ENCODE measurements at regions not wholly inside any gene's neighbourhood (a gene's known extent, or its start where the extent isn't known, plus 50 kb on each side); places are given as distances from the start of the nearest gene placed in this dataset.

DNA sequence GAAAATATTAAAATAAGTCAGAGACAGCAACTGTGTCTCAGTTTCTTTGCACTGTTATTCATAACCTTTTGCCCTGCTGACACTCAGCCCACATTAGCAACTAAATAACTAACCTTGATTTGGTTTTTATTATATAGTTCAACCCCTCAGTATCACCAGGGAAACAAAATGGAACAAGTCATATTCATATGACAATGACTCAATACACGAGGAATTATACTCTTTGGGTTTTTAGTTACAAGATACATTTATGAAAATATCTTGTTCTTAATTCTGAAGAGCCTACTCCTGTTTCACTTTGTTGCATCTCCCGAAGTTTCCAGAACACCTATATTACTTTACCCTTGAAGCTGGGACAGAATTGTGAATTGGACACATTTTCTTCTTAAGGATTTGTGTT, 845.4 kb downstream of the EFNA5 start:
- TF ChIP-seq, protein P1, sequence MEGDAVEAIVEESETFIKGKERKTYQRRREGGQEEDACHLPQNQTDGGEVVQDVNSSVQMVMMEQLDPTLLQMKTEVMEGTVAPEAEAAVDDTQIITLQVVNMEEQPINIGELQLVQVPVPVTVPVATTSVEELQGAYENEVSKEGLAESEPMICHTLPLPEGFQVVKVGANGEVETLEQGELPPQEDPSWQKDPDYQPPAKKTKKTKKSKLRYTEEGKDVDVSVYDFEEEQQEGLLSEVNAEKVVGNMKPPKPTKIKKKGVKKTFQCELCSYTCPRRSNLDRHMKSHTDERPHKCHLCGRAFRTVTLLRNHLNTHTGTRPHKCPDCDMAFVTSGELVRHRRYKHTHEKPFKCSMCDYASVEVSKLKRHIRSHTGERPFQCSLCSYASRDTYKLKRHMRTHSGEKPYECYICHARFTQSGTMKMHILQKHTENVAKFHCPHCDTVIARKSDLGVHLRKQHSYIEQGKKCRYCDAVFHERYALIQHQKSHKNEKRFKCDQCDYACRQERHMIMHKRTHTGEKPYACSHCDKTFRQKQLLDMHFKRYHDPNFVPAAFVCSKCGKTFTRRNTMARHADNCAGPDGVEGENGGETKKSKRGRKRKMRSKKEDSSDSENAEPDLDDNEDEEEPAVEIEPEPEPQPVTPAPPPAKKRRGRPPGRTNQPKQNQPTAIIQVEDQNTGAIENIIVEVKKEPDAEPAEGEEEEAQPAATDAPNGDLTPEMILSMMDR (IDR thresholded peaks at IDR 0.05; ENCODE audit: low read depth, low read length) = no peak
- DNase-seq (ENCODE audit: low read depth in 1 of 2, low spot score in 1 of 2) = no peak
- H3K9me3 ChIP-seq (ENCODE audit: low read depth) = no peaks in the 10 kb centered on the region

DNA sequence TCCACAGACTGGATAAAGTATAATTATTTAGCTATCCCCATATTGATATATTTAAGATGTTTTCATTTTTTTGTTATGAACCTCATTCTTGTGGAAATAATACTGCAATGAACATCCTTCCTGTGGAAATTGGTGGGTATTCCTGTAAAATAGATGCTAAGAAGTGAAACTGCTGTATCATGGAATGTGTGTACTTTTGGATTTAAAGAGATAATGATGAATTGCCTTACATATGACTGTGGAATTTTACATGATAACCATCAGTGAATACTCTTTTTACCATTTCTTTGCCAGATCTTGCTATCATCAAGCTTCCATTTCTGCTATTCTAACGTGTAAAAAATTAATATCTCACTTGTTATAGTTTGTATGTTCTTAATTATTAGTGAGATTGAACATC, 847.9 kb downstream of the EFNA5 start:
- TF ChIP-seq, protein P1 (IDR thresholded peaks at IDR 0.05; ENCODE audit: low read depth, low read length) = no peak
- Histone ChIP-seq H3K27ac (no peak overlapping the region), H3K4me3 (no peak overlapping the region), H3K27me3 (no peaks in the 10 kb centered on the region), H3K9me3 (ENCODE audit: low read depth) (no peaks in the 10 kb centered on the region), H3K4me1 (ENCODE audit: low read depth) (no peaks in the 10 kb centered on the region), H3K36me3 (no peaks in the 10 kb centered on the region)
- DNase-seq (ENCODE audit: low read depth in 1 of 2, low spot score in 1 of 2) = no peak

More for the DNA sequence above, 845.4 kb downstream of the EFNA5 start:
- no peaks in the 10 kb centered on the region for H3K4me1 ChIP-seq (ENCODE audit: low read depth)
- H3K27me3 ChIP-seq = no peaks in the 10 kb centered on the region
- H3K4me3 ChIP-seq = no peak overlapping the region
- no peaks in the 10 kb centered on the region for H3K36me3 ChIP-seq
- H3K27ac ChIP-seq = no peak overlapping the region

DNA sequence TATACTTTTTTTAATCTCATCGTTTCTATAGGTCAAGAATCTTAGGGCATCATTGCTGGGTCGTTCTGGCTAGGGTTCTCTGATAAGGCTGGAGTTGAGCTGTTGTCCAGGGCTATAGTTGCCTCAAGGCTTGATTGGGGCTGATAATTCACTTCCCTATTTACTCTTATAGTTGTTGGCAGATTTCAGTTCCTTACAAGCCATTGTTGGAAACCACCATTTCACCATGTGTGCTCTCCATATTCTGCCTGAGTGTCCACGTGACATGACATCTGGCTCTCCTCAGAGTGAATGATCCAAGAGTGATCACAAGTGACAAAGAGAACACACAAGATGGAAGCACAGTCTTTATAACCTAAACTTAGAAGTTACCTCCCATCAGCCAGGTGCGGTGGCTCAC, 852.2 kb downstream of the EFNA5 start:
- no peaks in the 10 kb centered on the region for H3K4me1 ChIP-seq (ENCODE audit: low read depth)
- no peaks in the 10 kb centered on the region for H3K9me3 ChIP-seq (ENCODE audit: low read depth)
- H3K4me3 ChIP-seq = no peak overlapping the region
- no peak overlapping the region for H3K27ac ChIP-seq
- DNase-seq (ENCODE audit: low read depth in 1 of 2, low spot score in 1 of 2) = no peak
- TF ChIP-seq, protein P1 (IDR thresholded peaks at IDR 0.05; ENCODE audit: low read depth, low read length) = no peak
- no peaks in the 10 kb centered on the region for H3K36me3 ChIP-seq
- no peaks in the 10 kb centered on the region for H3K27me3 ChIP-seq

DNA sequence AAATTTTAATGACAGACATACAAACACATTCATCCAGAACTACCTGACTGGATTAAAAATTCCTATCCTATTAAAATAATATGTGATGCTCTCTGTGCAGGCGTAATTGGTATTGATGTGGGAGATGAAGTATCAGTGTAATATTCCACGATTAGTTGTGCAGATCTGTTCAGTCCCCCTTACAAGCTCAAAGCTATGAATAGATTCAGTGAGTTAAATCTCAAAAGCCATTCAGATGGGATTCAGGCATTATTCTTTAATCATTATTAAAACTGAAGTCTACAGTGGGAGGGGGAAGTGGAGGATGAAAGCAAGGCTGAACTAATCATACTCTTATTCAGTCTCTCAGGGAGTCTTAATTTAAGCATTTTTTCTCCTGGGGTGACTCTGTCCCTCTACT, 855.8 kb downstream of the EFNA5 start:
- no peaks in the 10 kb centered on the region for H3K36me3 ChIP-seq

DNA sequence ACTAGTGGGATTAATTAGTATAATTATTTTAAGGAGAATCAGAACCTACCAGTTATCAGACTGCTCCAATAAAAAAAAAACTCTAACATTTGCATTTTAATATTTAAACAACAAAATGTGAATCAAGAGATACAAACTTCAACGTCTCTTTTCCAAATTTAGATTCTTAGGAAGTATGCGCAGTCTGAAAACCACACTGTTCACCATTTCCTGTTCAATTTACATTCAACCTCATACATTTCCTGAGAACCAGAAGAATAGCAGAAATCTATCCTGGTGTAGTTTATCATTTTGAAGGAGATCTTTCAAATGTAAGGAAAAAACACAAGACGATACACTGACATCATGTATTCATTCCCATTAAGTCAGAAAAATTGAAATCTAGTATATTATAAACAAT, 869.2 kb downstream of the EFNA5 start:
- Histone ChIP-seq H3K4me3 (no peak overlapping the region), H3K4me1 (ENCODE audit: low read depth) (no peaks in the 10 kb centered on the region), H3K36me3 (no peaks in the 10 kb centered on the region), H3K27me3 (no peaks in the 10 kb centered on the region), H3K27ac (no peak overlapping the region), H3K9me3 (ENCODE audit: low read depth) (no peaks in the 10 kb centered on the region)
- TF ChIP-seq, protein P1 (IDR thresholded peaks at IDR 0.05; ENCODE audit: low read depth, low read length) = no peak
- DNase-seq (ENCODE audit: low read depth in 1 of 2, low spot score in 1 of 2) = no peak

More for the DNA sequence above, 855.8 kb downstream of the EFNA5 start:
- Histone ChIP-seq H3K4me1 (ENCODE audit: low read depth) (no peaks in the 10 kb centered on the region), H3K27ac (no peak overlapping the region), H3K4me3 (no peak overlapping the region), H3K27me3 (no peaks in the 10 kb centered on the region), H3K9me3 (ENCODE audit: low read depth) (no peaks in the 10 kb centered on the region)
- TF ChIP-seq, protein P1 (IDR thresholded peaks at IDR 0.05; ENCODE audit: low read depth, low read length) = no peak
- no peak for DNase-seq (ENCODE audit: low read depth in 1 of 2, low spot score in 1 of 2)

DNA sequence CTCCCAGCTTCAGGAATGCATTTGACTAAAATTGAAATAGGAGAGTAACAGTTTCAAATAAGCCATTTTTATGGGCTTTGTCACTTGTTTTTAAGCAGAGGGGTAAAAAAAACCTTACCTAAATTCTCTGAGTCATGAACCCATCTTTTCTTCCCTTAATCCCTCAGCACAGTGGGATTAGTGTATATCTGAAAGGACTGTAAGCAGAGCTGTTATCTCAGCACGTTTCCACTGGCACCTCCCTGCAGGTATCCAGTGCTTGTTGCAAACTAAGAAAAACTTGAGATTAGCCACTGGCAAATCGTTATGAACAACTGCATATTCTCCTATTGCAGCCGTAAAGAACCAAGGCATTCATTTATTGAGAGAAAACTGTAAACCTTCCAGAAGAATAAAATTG, 872.7 kb downstream of the EFNA5 start:
- Histone ChIP-seq H3K4me1 (ENCODE audit: low read depth) (no peaks in the 10 kb centered on the region), H3K27ac (no peak overlapping the region), H3K27me3 (no peaks in the 10 kb centered on the region), H3K36me3 (no peaks in the 10 kb centered on the region), H3K9me3 (ENCODE audit: low read depth) (no peaks in the 10 kb centered on the region), H3K4me3 (no peak overlapping the region)
- no peak for DNase-seq (ENCODE audit: low read depth in 1 of 2, low spot score in 1 of 2)
- TF ChIP-seq, protein P1 (IDR thresholded peaks at IDR 0.05; ENCODE audit: low read depth, low read length) = no peak
